GM19238 (cell line): ENCODE measurements at regions not wholly inside any gene's neighbourhood (a gene's known extent, or its start where the extent isn't known, plus 50 kb on each side); places are given as distances from the start of the nearest gene placed in this dataset.

Source experiments
- DNase-seq: peaks from one replicate; pipeline ENCODE4 v3.0.0; 2011; ENCODE audit warnings: low spot score; ENCODE audit not compliant: insufficient read length

GRCh38 chr14:104386151-104386841, 193.3 kb upstream of the C14orf180 start:
- DNase-seq, result no peak

DNA sequence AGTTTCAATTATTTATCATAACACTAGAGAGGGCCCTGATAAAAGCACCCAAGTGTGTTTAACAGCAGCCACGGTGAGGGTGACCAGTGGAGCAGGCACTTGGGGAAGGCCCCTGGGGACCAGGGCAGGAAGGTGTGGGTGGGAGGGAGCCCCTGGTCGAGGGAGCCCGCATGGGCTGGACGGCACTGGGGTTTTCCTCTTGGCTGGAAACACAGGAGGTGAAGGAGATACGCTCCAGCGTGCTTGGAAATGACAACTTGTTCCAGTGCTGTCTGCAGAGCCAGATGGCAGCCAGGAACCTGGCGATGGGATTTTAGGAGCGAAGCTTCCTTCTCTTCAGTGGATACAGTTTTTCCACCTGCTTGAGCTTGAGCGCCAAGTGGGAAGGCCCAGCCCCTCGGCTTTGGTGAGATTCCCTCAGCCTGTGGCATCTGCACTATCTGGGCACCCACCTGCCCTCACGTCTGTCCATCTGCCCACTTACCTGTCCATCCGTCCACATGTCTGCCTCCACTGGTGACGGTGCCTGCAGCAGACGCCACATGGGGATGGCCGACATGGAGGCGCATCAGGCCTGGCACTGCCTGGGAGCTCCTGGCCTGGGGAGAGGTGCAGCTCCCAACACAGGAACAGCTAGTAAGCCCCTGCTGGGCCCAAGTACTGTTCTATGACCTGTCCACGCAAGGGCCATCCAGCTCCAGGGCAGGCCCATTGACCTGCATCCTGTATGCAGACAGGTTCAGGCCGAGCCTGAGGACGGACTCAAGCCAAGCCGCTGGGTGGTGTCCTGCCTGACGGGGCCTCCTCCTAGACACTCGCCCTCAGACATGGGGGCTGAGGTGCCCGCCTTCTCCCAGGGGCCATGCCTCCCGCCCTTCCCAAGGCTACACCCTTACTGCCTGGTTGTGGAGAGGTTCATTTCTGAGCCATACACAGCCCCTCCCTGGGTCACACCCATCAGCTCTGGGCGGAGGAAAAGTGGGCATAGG, 192.2 kb upstream of the C14orf180 start:
- no peak for DNase-seq

DNA sequence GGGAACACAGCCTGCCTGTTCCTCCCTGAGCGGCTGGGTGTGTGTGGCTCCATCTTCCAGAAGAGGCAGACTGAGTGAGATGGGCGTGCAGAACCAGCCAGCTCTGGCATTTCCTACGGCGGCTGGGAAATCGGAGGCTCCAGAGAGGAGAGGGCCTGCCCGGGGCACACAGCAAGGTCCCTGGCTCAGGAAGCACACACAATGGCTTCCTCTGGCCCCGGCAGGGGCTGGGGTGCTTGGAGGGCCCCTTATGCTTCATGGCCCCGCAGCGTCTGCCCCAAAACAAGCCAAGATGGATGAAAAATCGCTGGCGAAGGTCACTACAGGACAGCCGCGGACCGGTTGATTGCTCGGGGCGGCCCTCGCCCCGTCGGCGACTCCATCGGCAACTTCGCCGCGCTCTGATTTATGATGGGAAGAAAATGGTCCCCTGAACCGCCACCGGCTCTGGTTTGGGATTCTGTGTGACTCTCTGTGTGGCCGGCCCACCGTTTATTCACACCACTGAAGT, 191.5 kb upstream of the C14orf180 start:
- DNase-seq, result no peak

DNA sequence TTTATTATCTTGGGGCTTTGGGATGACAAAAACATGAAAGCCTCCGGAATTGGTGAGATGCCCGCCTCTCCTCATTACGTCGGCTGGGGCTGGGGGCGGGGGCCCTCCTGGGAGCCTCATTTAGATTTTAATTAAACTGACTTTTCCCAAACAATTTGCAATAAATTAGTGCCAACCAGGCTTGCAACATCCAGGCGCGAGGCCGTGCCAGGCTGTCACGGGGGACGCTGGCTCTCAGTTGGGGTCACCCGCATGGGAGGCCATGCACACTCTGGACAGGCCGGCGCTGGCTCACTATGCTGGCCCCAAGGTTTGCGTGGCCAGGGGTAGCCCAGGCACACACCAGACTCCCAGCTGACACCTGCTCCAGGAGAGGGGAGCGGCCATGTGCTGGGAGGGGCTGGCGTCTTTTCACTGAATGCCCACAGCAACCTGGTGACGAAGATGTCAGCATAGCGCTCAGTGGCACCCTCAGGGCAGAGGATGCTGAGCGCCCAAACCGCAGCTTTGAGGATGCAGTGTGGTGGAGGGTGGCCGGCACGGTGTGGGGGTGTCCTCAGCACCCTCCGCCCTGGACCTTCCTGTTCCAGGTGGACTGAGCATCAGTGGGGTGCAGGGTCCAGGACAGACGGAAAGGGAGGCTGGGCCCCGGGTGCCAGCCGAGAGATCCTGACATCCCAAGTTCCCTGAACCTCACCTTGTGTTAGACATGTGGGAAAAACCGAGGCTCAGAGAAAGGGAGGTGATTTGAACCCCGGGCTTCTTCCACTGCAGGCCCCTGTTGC, 190.8 kb upstream of the C14orf180 start:
- no peak for DNase-seq

DNA sequence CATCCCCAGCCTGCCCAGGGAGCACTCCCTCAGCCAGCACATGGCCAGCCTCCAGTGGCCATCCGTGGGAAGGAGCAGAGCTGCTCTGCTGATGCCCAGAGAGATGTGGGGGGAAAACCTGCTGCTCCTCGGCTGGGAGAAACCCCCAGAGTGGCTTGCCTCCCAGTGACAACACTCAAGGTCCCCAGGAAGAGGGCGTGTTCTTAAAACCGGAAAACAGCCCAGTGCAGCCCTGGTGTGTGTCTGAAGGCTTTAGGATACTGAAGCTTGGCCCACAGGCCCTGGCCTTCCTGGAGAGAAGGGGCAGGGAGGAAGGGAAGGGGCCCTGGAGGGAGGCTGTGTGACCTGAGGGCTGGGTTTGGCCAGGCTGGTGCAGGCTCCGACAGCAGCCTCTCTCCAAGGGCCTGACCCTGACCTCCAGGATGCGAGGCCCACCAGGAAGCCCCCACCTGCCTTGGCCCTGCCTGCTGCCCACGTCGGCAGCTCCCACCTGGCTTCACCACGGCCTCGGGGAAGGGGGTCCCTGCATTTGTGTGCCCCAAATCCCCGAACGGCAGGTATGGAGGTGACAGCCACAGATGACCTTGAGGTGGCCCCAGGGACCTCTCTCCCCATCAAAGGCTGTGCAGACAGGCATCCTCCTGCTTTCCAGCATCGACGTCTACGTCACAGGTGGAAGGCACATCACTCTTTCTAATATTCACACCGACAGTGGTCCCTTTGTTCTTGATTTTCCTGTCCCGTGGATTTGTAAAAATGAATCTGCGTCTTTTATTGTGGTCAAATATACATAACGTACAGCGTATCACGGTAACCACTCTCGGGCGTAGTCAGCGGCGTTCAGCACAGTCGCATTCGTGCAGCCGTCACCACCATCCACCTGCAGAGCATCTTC, 190.0 kb upstream of the C14orf180 start:
- DNase-seq, result no peak

GRCh38 chr14:104390221-104390931, 189.2 kb upstream of the C14orf180 start:
- no peak for DNase-seq

DNA sequence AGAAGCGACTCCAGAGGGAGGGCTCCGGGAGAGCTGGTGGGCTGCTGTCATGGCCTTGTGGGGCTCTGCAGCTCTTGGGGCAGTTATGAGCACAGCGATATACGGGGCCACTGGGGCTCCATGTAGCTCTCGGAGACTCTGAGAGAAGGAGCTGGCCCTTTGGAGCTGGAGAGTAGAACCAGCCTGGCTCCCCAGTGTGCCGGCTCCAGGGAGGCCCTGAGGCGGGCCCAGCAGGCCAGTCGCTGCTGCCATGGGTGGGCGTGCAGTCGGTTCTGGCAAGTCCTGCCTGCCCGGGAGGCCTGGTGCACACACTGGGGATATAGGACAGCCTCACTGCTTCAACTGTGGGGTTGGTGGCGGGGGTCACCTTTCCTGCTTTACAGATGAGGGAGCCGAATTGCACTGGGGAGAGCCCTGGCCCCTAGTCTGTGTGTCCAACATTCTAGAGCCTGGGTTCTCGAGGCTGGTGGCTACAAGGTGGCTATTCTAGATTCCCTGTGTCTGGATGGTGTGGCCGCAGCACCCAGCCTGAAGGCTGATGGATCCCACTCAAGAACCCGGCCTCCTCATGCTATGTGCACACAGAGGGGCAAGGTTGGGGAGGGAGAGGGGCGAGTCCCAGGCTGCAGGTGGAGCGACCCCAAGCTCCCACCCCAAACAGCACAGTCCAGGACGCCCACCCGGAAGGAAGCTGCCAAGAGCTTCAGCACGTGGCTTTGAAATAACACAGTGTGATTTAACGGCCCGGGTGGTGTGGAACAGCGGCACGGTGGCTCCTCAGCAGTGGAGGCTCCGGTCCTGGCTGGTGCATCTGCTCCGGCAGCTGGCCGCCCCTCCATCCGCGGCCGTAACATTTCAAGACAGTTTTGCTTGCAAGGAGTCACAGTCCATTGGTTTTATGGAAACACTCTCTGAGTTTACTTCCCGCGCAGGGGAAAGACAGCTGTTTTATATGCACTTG, 188.3 kb upstream of the C14orf180 start:
- DNase-seq, result no peak

GRCh38 chr14:104392001-104392395, 187.6 kb upstream of the C14orf180 start:
- DNase-seq, result no peak

DNA sequence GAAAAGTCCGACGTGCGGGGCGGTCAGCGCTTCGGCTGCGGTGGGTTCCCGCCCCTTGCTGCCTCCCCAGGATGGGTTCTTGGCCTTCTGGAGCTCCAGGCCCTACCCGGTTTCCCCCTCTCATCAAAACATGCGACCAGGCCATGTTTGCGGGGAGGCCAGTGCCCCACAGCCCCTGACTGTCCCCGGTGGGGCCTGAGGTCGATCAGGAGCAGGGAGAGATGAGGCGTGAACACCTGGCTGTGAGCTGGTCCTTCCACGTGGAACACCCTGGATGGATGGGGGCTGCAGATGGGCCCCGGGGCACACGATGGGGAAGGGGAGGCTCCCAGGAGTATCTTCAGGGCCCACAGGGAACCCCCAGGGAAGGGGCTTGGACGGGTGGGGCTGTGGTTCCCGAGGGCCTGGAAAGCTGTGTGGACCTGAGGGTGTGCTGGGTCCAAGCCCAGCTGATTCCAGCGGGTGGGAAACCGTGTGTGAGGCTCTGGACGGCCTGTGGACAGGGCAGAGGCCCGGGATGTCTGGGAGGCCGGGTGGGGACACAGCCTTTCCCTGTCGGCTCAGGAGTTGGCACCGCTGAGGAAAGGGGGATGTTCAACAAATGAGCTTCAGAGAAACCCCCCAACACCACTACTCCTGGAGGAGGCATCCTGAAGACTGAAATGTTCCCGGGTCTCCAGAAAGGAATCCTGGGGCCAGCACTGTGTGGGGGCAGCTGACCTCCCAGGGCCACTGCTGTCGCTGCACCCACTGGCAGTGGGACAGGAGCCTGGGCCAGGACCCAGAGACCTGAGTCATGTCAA, 187.0 kb upstream of the C14orf180 start:
- DNase-seq, result no peak

- no peak for DNase-seq
Observed at GRCh38 chr14:104393199-104393897, 186.2 kb upstream of the C14orf180 start.

DNA sequence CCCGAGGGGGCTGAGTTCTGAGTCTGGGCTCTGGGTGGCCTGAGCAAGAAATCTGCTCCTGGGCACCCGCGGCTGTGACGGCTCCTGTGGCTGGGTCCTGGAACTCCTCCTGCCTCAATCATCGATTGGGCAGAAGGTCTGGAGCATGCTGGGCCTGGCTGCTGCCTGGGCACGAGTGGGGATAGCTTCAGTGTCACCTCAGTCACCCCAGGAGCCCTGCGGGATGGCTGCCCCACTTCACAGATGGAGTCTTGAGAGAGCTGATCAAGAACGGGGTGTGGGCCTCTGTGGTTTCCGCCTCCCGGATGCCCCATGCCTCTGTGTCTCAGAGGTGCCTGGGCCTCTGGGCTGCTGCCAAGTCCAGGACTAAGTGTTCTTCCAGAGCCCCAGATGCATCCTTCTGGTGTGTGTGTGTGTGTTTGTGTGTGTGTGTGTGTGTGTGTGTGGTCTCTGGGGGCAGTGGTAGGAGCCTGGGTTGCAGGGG, 185.6 kb upstream of the C14orf180 start:
- peak; percentile 55 for DNase-seq

- no peak for DNase-seq
Observed at GRCh38 chr14:104394409-104394851, 185.1 kb upstream of the C14orf180 start.

- DNase-seq, result no peak
Observed at GRCh38 chr14:104395276-104395675, 184.3 kb upstream of the C14orf180 start.

GRCh38 chr14:104395941-104396681, 183.5 kb upstream of the C14orf180 start:
- no peak for DNase-seq

- no peak for DNase-seq
Observed at GRCh38 chr14:104396682-104397470, 182.7 kb upstream of the C14orf180 start.
